GM21381 (cell line): ENCODE measurements at regions not wholly inside any gene's neighbourhood (a gene's known extent, or its start where the extent isn't known, plus 50 kb on each side); places are given as distances from the start of the nearest gene placed in this dataset.

Source experiments
- ATAC-seq: cut with Tn5 transposase; IDR thresholded peaks from one replicate; pipeline ENCODE4 v1.9.1; 2021; ENCODE audit warnings: mild to moderate bottlenecking, moderate library complexity; ENCODE audit not compliant: unreplicated experiment

DNA sequence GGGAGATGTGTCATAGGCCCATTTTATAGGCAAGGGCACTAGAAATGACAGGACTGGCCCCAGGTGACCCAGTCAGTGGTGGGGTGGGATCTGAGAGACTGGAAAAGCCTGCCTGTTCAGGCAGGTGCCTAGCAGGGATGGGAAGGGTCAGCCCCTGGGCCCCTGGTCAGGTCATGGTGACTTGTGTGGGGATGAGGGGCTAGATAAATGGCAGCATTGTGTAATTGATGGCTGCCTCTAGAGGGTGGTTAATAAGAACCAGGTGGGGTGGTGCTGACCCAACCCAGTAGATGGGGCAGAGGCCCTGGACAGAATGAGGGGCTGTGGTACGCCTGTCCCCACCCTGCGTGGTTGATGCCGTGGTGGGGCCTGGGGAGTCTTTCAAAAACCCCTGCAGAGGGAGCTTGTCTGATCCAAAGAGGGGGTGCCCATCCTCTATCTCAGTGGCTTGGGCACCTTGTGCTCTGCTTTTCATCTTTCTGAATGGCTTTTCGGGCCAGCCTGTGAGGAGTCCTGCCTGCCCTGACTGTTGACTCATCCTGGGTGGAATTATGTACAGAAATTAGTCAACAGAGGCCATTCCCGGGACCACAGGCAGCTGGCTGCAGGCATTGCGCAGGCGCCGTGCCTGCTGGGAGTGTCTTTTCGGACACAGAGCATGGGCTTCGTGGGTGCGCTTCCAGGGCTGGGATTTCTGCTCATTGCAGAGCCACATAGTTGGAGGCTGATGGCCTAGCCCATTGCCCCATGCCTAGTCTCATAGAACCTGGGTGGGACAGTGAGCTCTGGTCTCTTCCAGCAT is 93.6 kb upstream of the PITX1 start:
- ATAC-seq: no peak

DNA sequence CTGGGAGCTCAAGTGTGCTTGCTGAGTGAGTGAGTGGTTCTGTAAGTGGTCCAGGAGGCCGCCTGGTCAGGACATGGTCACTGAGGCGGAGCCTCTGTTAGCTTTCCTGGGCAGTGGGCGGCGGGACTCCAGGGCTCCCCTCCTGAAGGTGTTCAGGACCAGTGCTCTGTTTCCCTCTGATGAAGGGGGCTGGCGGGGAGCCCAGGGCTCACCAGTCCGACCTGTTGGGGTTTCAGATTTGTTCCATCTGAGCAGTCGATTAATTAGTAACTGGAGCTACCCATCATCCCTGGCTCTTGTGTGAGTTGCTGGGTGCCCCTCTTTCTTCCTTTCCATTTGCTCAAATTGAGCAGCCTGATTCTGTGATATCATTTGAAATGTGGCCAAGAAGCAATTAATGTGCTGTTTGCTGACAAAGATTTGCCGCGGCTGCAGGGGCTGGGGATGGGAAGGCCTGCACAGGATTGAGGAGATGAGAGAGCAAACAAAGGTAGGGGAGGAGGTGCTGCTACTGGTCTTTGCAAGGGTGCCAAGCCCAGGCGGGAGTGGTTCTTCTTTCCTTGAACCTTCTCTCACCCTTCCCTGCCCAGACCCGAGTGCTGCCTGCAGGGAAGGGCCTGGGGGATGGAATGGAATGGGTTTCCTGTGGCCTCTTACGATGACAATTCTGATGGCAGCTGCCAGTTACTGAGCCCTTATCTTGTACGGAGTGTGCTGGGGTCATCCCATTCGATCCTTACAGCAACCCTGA is 92.8 kb upstream of the PITX1 start:
- no peak for ATAC-seq

GRCh38 chr5:135124724-135125123 is 90.7 kb upstream of the PITX1 start:
- ATAC-seq: no peak

DNA sequence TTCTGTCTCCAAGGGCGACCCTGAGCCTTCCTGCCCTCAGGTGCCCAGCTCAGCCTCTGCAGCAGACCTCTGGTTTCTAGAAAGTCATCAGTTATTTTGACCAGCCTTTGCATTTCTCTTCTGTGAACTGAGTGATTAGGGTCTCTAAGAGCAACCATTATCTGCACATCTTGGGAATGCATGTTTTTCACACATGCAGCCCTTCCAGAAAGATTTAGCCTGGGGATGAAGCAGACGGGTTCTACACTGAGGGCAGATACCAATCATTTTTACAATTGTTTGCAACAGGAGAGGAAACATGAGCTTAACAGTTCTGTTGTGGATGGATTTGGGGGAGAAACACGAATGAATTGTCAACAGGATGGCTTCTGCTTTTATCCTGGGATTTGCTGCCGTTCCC is 90.1 kb upstream of the PITX1 start:
- ATAC-seq: no peak

- ATAC-seq: no peak
These were observed 88.8 kb upstream of the PITX1 start for GRCh38 chr5:135122797-135123196.

DNA sequence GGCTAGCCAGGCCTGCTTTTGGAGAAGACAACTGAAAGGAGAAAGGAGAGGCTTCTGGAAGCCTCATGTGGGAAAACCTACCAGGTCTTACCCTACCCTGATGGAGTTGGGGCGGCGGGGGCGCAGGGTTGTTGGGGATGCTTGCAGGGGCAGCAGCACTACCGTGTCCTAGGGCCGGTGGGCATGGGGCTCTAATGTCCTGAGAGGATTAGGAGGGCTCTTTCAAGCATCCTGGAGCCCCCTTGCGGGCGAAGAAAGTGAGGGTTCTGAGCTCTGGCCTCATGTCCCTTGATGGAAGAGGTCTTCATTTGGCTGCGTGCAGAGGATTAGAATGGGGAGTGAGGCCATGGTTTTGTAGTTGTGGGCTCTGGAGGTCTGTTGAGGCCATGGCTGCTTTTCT is 86.9 kb upstream of the PITX1 start:
- no peak for ATAC-seq

DNA sequence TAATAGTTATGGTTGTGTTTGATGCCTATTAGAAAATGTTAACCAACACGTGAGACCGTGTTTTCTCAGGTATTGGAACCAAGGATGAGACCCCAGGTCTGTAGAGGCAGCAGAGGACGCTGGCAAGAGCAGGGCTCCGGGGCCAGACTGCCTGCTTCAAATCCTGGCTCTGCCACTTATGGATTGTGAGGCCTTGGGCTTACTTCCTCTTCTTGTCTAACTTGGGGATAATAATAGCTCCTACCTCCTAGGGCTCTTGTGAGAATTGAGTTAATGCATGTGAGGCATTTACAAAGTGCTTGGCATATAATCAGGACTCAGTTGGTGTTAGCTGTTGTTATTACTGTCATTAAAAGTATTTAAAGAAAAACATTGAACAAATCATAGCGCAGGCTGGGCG is 85.5 kb upstream of the PITX1 start:
- no peak for ATAC-seq

DNA sequence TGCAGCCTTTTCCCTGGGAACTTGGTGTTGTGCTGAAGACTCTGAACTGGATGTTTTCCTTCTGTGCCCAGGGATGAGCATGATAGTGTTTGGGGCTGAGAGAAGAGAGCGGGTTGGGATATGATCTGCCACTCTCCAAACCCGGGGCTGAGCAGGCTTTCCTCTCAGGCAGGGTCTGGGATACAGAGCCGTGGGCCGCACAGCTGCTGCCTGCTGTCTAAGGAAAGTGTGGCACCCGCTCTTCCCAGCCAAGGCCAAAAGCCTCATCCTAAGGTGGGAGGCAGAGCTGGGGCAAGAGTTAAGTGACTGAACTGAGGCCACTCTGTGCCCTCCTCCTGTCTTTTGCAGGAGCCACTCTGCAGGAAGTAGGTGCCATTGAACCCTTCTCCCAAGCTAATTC is 83.6 kb upstream of the PITX1 start:
- no peak for ATAC-seq

GRCh38 chr5:135116160-135116561 is 82.1 kb upstream of the PITX1 start:
- ATAC-seq: no peak

GRCh38 chr5:135115591-135115990 is 81.6 kb upstream of the PITX1 start:
- ATAC-seq: no peak

DNA sequence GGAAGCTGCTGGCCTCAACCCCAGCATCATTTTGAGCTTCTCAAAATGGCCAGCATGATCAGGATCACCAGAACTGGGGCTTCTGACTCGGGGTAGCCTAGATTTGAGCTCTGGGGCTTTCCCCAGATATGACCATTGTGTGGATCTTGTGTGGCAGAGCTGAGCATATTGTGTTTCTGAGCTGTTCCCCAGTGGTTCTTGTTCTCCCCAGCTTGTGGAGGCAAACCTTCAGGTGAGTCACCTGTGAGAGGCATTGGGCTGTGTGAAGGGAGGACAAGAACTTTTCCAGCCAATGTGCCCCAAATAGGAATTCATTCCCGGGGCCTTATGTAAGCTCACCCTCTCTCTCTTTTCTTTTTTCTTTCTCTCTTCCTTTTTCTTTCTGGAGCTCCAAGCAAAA is 80.7 kb upstream of the PITX1 start:
- ATAC-seq: no peak

DNA sequence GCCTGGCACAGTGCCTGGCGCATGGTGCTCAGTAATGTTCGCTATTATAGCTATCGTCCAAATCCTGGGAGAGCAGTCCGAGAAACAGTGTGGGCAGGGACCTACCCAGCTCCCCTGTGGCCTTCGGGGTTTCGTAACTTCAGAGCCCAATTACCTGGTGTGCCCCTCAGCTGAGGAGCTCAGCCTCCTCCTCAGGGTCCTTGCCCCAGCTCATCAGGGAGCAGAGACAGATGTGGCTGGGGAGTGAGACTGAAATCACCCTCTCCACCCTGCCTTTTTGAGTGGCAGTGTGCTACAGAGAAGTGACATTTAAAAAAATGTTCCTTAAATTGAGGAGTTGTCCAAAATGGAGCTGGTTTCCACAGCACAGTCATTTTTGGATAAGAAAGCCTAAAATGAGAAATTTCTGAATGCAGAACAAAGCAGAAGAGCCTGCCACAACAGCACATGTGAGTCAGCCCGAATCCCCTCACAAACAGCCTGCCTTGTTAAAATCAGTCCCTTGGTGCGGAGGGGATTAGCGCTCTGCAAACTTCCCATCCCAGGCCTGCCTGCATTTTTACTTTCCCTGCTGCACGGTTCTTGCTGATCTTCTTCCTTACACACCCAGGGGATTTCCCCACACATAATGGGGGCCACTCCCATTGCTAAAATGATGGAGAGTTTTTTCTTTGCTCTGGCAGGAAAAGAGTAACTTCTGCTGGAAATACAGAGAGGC is 78.1 kb upstream of the PITX1 start:
- ATAC-seq: no peak

- ATAC-seq: no peak
These were observed 77.0 kb upstream of the PITX1 start for GRCh38 chr5:135110785-135111596.

DNA sequence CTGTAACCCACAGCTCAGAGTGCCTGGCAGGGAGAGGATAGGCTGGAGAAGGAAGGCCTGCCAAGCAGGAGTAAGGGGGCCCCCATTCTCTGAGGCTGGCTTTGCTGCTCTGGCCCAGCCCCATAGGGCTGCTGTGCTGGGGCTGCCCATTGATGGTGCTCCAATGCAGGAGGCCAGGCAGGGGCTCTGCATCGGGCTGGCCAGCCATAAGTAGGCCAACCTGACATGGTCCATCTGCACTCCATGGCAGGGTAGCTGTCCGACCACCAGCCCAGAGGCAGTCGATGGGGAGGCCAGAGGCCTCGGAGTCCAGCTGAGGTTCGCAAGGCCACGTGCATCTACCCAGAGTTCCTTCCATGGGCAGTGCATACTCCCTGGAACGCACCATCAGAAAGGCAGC is 75.0 kb upstream of the PITX1 start:
- no peak for ATAC-seq

GRCh38 chr5:135108569-135108968 is 74.5 kb upstream of the PITX1 start:
- ATAC-seq: no peak

GRCh38 chr5:135107986-135108385 is 74.0 kb upstream of the PITX1 start:
- no peak for ATAC-seq

DNA sequence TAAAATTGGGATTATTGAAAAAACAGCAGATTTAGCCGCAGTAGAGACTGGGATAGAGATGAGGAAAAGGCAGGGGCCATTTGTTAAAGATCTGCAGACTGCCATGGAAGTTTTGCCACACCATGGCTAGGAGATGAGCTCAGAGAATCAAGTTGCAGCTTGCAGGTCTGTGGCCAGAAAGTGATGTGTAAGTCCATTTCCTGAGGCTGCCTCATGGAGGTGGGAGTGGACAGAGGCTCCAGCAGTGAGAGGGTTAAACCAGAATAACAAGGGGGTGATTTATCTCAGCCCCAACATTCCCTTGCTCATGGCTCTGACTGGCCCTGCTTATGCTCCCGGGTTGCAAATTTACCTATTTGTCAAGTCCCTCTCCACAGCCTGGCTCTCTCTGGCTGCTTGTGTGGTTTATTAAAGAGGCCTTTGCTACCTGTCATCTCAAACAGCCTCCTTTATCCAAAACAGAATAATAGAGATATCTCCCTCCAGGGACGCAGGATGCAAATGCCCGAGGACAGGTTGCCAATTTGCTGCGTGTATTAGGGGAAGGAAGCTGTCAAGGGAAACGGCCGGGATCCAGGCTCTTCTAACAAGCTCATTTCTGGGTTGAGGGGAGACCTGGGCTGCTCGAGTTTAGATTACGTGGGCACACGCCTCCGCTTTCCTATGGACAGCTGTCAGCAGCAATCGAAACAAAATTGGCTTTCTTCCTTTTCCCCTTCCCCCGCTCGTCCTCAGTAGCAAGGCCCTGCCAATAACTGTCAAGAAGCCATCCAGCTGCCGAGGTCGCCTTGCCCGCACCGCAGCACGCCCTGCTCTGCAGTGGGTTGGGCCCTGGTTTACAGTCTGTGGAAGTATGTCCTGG is 72.8 kb upstream of the PITX1 start:
- no peak for ATAC-seq

- ATAC-seq: no peak
These were observed 72.1 kb upstream of the PITX1 start for GRCh38 chr5:135106136-135106535.

DNA sequence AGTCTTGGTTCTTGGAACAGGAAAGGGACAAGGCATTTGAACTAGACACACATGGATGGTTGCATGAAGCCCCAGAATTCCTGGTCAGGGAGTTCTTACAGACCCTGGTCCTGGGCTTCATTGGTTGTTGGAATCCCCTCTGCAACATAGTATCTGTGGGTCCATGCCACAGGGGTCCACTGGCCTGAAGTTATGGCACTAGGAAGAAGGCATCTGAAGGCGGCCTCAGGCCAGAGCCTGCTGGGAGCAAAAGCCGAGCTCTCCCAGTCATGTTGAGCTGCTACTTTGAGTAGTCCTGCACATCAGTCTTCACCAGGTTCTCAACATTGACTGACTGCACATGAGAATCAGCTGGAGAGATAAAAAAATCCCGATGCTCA is 71.1 kb upstream of the PITX1 start:
- ATAC-seq: no peak

DNA sequence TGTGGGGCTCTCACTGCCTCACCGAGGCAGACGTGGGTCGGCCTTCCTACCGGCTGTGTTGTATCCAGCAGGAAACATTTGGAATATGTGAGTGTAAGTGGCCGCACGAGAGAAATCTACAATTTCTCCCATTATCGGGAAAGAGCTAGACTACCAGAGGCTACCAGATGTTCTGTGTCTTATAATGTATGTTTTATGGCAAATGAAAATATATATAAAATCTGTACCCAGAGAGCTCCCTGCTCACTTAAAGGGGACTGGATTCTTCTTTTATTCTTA is 69.5 kb upstream of the PITX1 start:
- ATAC-seq: no peak
